Fibroblast of lung (primary cell): ENCODE measurements at regions not wholly inside any gene's neighbourhood (a gene's known extent, or its start where the extent isn't known, plus 50 kb on each side); places are given as distances from the start of the nearest gene placed in this dataset.

Source experiments
- EZH2 ChIP-seq: IDR thresholded peaks from 2 replicates; pipeline ENCODE4 v1.5.1; 2012; ENCODE audit warnings: low read length, control low read depth, mild to moderate bottlenecking; ENCODE audit errors: missing control alignments
- TF ChIP-seq, protein P1 (sequence below), 2 donors: IDR thresholded peaks in 1 of 2; conservative IDR thresholded peaks in 1 of 2; 1 replicate in 1 of 2; 2 replicates in 1 of 2; pipeline ENCODE4 v1.5.1; 2011 to 2012; ENCODE audit warnings: low read length in 2 of 2, control low read depth in 1 of 2, inconsistent platforms in 1 of 2, low read depth in 1 of 2, mild to moderate bottlenecking in 1 of 2

DNA sequence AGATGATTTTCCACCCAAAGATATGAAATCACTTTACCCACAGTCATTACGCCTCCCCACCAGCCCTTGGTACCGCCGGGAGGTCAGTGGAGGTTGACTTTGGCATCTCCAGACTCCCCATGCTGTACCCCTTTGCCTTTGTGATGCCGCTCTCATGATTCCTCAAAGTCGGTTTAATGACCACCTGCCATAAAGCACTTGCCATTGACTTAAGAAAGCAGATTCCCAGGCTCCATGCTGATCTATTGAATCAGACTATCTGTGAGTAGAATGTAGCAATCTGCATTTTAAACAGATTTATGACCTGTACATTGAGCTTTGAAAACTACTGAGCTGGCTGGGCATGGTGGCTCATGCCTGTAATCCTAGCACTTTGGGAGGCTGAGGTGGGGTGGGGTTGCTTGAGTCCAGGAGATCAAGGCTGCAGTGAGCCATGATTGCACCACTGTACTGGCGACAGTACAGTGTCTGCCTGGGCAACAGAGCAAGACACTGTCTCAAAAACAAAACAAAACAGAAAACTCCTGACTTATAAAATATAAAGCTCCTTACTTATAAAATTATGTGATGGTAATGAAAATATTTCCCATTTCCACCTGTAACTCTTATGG lies 235.2 kb downstream of the KLF5 start:
- TF ChIP-seq, protein P1, sequence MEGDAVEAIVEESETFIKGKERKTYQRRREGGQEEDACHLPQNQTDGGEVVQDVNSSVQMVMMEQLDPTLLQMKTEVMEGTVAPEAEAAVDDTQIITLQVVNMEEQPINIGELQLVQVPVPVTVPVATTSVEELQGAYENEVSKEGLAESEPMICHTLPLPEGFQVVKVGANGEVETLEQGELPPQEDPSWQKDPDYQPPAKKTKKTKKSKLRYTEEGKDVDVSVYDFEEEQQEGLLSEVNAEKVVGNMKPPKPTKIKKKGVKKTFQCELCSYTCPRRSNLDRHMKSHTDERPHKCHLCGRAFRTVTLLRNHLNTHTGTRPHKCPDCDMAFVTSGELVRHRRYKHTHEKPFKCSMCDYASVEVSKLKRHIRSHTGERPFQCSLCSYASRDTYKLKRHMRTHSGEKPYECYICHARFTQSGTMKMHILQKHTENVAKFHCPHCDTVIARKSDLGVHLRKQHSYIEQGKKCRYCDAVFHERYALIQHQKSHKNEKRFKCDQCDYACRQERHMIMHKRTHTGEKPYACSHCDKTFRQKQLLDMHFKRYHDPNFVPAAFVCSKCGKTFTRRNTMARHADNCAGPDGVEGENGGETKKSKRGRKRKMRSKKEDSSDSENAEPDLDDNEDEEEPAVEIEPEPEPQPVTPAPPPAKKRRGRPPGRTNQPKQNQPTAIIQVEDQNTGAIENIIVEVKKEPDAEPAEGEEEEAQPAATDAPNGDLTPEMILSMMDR (conservative IDR thresholded peaks at IDR 0.05 in 1 of 2, IDR thresholded peaks at IDR 0.05 in 1 of 2; ENCODE audit: low read depth in 1 of 2, low read length in 2 of 2): no peak
- TF ChIP-seq EZH2: no peak
